Ishikawa (cell line): ENCODE measurements at regions not wholly inside any gene's neighbourhood (a gene's known extent, or its start where the extent isn't known, plus 50 kb on each side); places are given as distances from the start of the nearest gene placed in this dataset.

Source experiments
- CEBPB ChIP-seq: IDR thresholded peaks from 2 replicates; pipeline ENCODE4 v1.6.1; 2012
- EGR1 ChIP-seq: IDR thresholded peaks from 2 replicates; pipeline ENCODE4 v1.6.1; 2012
- EP300 ChIP-seq: IDR thresholded peaks from 2 replicates; pipeline ENCODE4 v1.6.1; 2012; ENCODE audit warnings: borderline replicate concordance
- FOXM1 ChIP-seq: IDR thresholded peaks from 2 replicates; pipeline ENCODE4 v1.6.1; 2012; ENCODE audit warnings: low read depth, borderline replicate concordance
- NFIC ChIP-seq: IDR thresholded peaks from 2 replicates; pipeline ENCODE4 v1.6.1; 2012
- TAF1 ChIP-seq: IDR thresholded peaks from 2 replicates; pipeline ENCODE4 v1.6.1; 2012; ENCODE audit warnings: low read depth, mild to moderate bottlenecking
- YY1 ChIP-seq: IDR thresholded peaks from 2 replicates; pipeline ENCODE4 v1.6.1; 2012; ENCODE audit warnings: low read depth
- TF ChIP-seq, protein P1 (sequence below): IDR thresholded peaks from 2 replicates; pipeline ENCODE4 v1.6.1; 2012

DNA sequence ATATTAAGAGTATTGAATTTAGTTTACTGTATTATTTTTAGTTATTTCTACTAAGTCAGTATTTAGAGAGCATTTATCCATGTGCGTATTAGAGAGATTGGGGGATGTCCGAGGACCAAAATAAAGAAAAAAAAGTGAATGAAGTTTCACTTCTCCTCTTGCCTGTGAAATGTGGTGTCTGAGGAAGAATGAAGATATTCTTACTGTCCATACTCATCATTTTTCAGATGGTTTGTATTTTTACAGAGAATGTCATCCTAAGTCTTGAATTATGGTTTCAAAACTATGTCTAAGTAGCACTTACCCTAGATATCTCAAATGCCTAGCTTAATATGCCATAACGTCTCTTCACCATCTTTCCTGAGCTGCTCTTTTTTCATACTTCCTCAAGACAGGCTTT, 854.3 kb downstream of the C4orf33 start:
- TF ChIP-seq EGR1 (no peak), TAF1 (no peak), YY1 (no peak), NFIC (no peak), EP300 (no peak), FOXM1 (no peak), CEBPB (no peak)
- TF ChIP-seq, protein P1, sequence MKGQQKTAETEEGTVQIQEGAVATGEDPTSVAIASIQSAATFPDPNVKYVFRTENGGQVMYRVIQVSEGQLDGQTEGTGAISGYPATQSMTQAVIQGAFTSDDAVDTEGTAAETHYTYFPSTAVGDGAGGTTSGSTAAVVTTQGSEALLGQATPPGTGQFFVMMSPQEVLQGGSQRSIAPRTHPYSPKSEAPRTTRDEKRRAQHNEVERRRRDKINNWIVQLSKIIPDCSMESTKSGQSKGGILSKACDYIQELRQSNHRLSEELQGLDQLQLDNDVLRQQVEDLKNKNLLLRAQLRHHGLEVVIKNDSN: no peak
